ENCODE measurements at regions not wholly inside any gene's neighbourhood (a gene's known extent, or its start where the extent isn't known, plus 50 kb on each side); places are given as distances from the start of the nearest gene placed in this dataset.

DNA sequence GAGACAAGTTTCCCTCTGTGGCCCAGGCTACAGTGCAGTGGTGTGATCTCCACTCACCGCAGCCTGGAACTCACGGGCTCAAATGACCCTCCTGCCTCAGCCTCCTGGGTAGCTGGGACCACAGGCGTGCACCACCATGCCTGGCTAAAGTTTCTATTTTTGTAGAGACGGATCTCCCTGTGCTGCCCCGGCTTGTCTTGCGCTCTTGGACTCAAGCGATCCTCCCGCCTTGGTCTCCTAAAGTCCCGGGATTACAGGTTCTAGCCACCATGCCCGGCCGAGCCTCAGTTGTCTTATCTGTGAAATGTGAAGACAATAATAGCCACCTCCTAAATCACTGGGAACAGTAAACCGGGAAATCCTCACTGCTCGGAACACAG is 88.1 kb downstream of the FOXL3 start:
- TF ChIP-seq, protein P1, sequence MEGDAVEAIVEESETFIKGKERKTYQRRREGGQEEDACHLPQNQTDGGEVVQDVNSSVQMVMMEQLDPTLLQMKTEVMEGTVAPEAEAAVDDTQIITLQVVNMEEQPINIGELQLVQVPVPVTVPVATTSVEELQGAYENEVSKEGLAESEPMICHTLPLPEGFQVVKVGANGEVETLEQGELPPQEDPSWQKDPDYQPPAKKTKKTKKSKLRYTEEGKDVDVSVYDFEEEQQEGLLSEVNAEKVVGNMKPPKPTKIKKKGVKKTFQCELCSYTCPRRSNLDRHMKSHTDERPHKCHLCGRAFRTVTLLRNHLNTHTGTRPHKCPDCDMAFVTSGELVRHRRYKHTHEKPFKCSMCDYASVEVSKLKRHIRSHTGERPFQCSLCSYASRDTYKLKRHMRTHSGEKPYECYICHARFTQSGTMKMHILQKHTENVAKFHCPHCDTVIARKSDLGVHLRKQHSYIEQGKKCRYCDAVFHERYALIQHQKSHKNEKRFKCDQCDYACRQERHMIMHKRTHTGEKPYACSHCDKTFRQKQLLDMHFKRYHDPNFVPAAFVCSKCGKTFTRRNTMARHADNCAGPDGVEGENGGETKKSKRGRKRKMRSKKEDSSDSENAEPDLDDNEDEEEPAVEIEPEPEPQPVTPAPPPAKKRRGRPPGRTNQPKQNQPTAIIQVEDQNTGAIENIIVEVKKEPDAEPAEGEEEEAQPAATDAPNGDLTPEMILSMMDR (IDR thresholded peaks at IDR 0.05): no peak
- no peak for TF ChIP-seq POLR2A (IDR thresholded peaks at IDR 0.05)

Data from thyroid gland (tissue), 4 donors.